H1 (cell line): ENCODE measurements at regions not wholly inside any gene's neighbourhood (a gene's known extent, or its start where the extent isn't known, plus 50 kb on each side); places are given as distances from the start of the nearest gene placed in this dataset.

Experiments
- ATF2 ChIP-seq: IDR thresholded peaks from 2 replicates; pipeline ENCODE4 v1.6.1; 2012; ENCODE audit warnings: low read length, inconsistent platforms
- CHD7 ChIP-seq: fragments of 300-600 bp; sonication (generic); IDR thresholded peaks from 2 replicates; pipeline ENCODE4 v1.7.1; 2012; ENCODE audit warnings: low read length, moderate library complexity, mild to moderate bottlenecking, inconsistent platforms; ENCODE audit not compliant: insufficient replicate concordance
- TAF1 ChIP-seq: IDR thresholded peaks from 2 replicates; pipeline ENCODE4 v1.6.1; 2011; ENCODE audit warnings: mild to moderate bottlenecking, low read depth, low read length

GRCh38 chr12:97924122-97924521 is 461.5 kb downstream of the RMST start (continued):
- TF ChIP-seq CHD7 (no peak), TAF1 (no peak), ATF2 (no peak)
